SK-N-SH treated with all-trans-retinoic acid at 6 μM for 48 hours (cell line): ENCODE measurements at regions not wholly inside any gene's neighbourhood (a gene's known extent, or its start where the extent isn't known, plus 50 kb on each side); places are given as distances from the start of the nearest gene placed in this dataset.

ENCODE experiments used
- ATAC-seq: fragments of 200-7000 bp; cut with Tn5 transposase; 3 replicates; pipeline ENCODE4 v1.9.1; 2020; ENCODE audit warnings: mild to moderate bottlenecking, moderate library complexity
- ARNTL ChIP-seq: fragments of 450-650 bp; formaldehyde crosslinking; IDR thresholded peaks from 2 replicates; pipeline ENCODE4 v1.5.0; 2020; ENCODE audit warnings: low read depth, mild to moderate bottlenecking, moderate library complexity, borderline replicate concordance
- BACH2 ChIP-seq: fragments of 250-450 bp; sonication (Bioruptor Pico); IDR thresholded peaks from 2 replicates; pipeline ENCODE4 v1.9.0; 2021; ENCODE audit warnings: mild to moderate bottlenecking, borderline replicate concordance
- CSDC2 ChIP-seq: fragments of 250-450 bp; sonication (Bioruptor Pico); IDR thresholded peaks from 2 replicates; pipeline ENCODE4 v1.5.0; 2020; ENCODE audit warnings: mild to moderate bottlenecking, moderate library complexity
- ESRRG ChIP-seq: fragments of 250-450 bp; sonication (Bioruptor Pico); IDR thresholded peaks from 2 replicates; pipeline ENCODE4 v1.6.1; 2021; ENCODE audit warnings: mild to moderate bottlenecking
- GLIS3 ChIP-seq: fragments of 250-450 bp; sonication (Bioruptor Pico); IDR thresholded peaks from 2 replicates; pipeline ENCODE4 v1.5.0; 2020; ENCODE audit warnings: mild to moderate bottlenecking, moderate library complexity
- ISL1 ChIP-seq: fragments of 250-450 bp; sonication (Bioruptor Pico); IDR thresholded peaks from 2 replicates; pipeline ENCODE4 v2.1.2; 2022; ENCODE audit warnings: mild to moderate bottlenecking, moderate library complexity
- OSR1 ChIP-seq: fragments of 250-450 bp; sonication (Bioruptor Pico); IDR thresholded peaks from 2 replicates; pipeline ENCODE4 v1.8.0; 2022; ENCODE audit warnings: moderate library complexity, mild to moderate bottlenecking, inconsistent platforms
- PPARA ChIP-seq: fragments of 250-450 bp; sonication (Bioruptor Pico); IDR thresholded peaks from 2 replicates; pipeline ENCODE4 v1.5.0; 2020; ENCODE audit warnings: mild to moderate bottlenecking, borderline replicate concordance
- TCF4 ChIP-seq: fragments of 250-450 bp; sonication (Bioruptor Pico); IDR thresholded peaks from 2 replicates; pipeline ENCODE4 v1.8.0; 2021; ENCODE audit warnings: mild to moderate bottlenecking, moderate library complexity, borderline replicate concordance
- TOX ChIP-seq: fragments of 250-450 bp; sonication (Bioruptor Pico); IDR thresholded peaks from 2 replicates; pipeline ENCODE4 v1.8.0; 2021; ENCODE audit warnings: mild to moderate bottlenecking, moderate library complexity, borderline replicate concordance
- ZC3H10 ChIP-seq: fragments of 250-450 bp; sonication (Bioruptor Pico); IDR thresholded peaks from 2 replicates; pipeline ENCODE4 v1.5.1; 2021; ENCODE audit warnings: mild to moderate bottlenecking, moderate library complexity
- ZFP3 ChIP-seq: fragments of 250-450 bp; sonication (Bioruptor Pico); IDR thresholded peaks from 2 replicates; pipeline ENCODE4 v1.5.0; 2020; ENCODE audit warnings: mild to moderate bottlenecking, moderate library complexity
- ZFP30 ChIP-seq: fragments of 450-650 bp; formaldehyde crosslinking; IDR thresholded peaks from 2 replicates; pipeline ENCODE4 v1.5.0; 2022; ENCODE audit warnings: mild to moderate bottlenecking, moderate library complexity
- ZNF565 ChIP-seq: fragments of 450-650 bp; formaldehyde crosslinking; conservative IDR thresholded peaks from 2 replicates; pipeline ENCODE4 v1.5.0; 2020; ENCODE audit warnings: low read depth, mild to moderate bottlenecking, moderate library complexity
- ZNF70 ChIP-seq: fragments of 450-650 bp; formaldehyde crosslinking; IDR thresholded peaks from 2 replicates; pipeline ENCODE4 v1.5.0; 2020; ENCODE audit warnings: mild to moderate bottlenecking, moderate library complexity
- ZNF8 ChIP-seq: fragments of 450-650 bp; formaldehyde crosslinking; IDR thresholded peaks from 2 replicates; pipeline ENCODE4 v1.5.0; 2020; ENCODE audit warnings: mild to moderate bottlenecking, moderate library complexity
- TF ChIP-seq, protein P1 (sequence below): fragments of 250-450 bp; sonication (Bioruptor Pico); IDR thresholded peaks from 2 replicates; pipeline ENCODE4 v1.5.1; 2021; ENCODE audit warnings: mild to moderate bottlenecking, moderate library complexity
- TF ChIP-seq, protein P2 (sequence below): fragments of 250-450 bp; sonication (Bioruptor Pico); IDR thresholded peaks from 2 replicates; pipeline ENCODE4 v1.5.0; 2020; ENCODE audit warnings: mild to moderate bottlenecking, moderate library complexity
- TF ChIP-seq, protein P3 (sequence below): fragments of 250-450 bp; sonication (Bioruptor Pico); IDR thresholded peaks from 2 replicates; pipeline ENCODE4 v1.8.0; 2020; ENCODE audit warnings: mild to moderate bottlenecking, moderate library complexity, borderline replicate concordance
- TF ChIP-seq, protein P4 (sequence below): fragments of 250-450 bp; sonication (Bioruptor Pico); IDR thresholded peaks from 2 replicates; pipeline ENCODE4 v1.8.0; 2021; ENCODE audit warnings: low read depth, mild to moderate bottlenecking, moderate library complexity, borderline replicate concordance
- TF ChIP-seq, protein P5 (sequence below): fragments of 250-450 bp; sonication (Bioruptor Pico); IDR thresholded peaks from 2 replicates; pipeline ENCODE4 v1.5.1; 2020; ENCODE audit warnings: low read depth, mild to moderate bottlenecking, moderate library complexity

DNA sequence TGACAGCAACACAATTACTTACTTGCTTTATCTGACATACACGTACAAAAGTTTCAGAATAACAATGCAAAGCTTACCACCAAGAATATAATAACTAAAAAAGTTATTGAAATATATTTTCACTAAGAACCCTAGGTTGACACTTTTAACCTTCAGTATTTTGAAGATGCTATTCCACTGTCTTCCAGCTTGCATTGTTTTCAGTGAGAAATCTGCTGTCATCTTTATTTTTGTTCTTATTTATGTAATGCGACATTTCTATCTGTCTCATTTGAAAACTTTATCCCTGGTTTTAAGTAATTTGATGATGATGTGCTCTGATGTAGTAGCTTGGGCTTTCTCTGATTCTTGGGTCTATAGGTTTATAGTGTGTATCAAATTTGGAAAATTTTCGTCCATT is 165.0 kb upstream of the SMIM21 start:
- no peak for ATAC-seq
- no peak for TF ChIP-seq ESRRG
- TF ChIP-seq ZFP3 (CRISPR knock-in tag): no peak
- TF ChIP-seq ZNF70 (CRISPR knock-in tag): no peak
- no peak for TF ChIP-seq PPARA (CRISPR knock-in tag)
- no peak for TF ChIP-seq ZNF565 (CRISPR knock-in tag)
- TF ChIP-seq OSR1 (CRISPR knock-in tag): no peak
- TF ChIP-seq, protein P1, sequence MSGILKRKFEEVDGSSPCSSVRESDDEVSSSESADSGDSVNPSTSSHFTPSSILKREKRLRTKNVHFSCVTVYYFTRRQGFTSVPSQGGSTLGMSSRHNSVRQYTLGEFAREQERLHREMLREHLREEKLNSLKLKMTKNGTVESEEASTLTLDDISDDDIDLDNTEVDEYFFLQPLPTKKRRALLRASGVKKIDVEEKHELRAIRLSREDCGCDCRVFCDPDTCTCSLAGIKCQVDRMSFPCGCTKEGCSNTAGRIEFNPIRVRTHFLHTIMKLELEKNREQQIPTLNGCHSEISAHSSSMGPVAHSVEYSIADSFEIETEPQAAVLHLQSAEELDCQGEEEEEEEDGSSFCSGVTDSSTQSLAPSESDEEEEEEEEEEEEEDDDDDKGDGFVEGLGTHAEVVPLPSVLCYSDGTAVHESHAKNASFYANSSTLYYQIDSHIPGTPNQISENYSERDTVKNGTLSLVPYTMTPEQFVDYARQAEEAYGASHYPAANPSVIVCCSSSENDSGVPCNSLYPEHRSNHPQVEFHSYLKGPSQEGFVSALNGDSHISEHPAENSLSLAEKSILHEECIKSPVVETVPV (CRISPR knock-in tag): no peak
- no peak for TF ChIP-seq TOX
- no peak for TF ChIP-seq ZFP30
- TF ChIP-seq BACH2 (CRISPR knock-in tag): no peak
- TF ChIP-seq ZNF8 (CRISPR knock-in tag): no peak

DNA sequence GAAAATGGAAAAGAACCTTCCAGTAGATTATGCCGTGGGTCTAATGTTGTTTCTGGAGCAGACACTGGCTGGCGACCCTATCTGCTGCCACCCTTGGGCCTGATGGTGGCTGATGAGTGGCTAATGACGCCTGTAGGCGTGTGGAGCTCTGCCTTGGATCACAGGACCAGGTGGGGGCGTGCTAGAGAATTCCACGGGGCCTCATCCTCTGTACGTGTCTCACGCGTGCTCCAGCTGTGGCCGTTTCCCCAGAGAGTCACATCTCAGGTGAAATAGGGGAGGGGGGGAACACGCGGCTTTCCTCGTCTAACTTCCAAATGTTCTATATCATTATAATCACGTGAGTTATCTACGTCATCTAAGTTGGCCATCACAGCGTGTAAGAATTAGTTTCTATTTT is 160.9 kb upstream of the SMIM21 start:
- TF ChIP-seq, protein P1 (CRISPR knock-in tag): no peak
- TF ChIP-seq ZC3H10 (CRISPR knock-in tag): no peak
- TF ChIP-seq, protein P2, sequence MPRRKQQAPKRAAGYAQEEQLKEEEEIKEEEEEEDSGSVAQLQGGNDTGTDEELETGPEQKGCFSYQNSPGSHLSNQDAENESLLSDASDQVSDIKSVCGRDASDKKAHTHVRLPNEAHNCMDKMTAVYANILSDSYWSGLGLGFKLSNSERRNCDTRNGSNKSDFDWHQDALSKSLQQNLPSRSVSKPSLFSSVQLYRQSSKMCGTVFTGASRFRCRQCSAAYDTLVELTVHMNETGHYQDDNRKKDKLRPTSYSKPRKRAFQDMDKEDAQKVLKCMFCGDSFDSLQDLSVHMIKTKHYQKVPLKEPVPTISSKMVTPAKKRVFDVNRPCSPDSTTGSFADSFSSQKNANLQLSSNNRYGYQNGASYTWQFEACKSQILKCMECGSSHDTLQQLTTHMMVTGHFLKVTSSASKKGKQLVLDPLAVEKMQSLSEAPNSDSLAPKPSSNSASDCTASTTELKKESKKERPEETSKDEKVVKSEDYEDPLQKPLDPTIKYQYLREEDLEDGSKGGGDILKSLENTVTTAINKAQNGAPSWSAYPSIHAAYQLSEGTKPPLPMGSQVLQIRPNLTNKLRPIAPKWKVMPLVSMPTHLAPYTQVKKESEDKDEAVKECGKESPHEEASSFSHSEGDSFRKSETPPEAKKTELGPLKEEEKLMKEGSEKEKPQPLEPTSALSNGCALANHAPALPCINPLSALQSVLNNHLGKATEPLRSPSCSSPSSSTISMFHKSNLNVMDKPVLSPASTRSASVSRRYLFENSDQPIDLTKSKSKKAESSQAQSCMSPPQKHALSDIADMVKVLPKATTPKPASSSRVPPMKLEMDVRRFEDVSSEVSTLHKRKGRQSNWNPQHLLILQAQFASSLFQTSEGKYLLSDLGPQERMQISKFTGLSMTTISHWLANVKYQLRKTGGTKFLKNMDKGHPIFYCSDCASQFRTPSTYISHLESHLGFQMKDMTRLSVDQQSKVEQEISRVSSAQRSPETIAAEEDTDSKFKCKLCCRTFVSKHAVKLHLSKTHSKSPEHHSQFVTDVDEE: no peak
- TF ChIP-seq, protein P3, sequence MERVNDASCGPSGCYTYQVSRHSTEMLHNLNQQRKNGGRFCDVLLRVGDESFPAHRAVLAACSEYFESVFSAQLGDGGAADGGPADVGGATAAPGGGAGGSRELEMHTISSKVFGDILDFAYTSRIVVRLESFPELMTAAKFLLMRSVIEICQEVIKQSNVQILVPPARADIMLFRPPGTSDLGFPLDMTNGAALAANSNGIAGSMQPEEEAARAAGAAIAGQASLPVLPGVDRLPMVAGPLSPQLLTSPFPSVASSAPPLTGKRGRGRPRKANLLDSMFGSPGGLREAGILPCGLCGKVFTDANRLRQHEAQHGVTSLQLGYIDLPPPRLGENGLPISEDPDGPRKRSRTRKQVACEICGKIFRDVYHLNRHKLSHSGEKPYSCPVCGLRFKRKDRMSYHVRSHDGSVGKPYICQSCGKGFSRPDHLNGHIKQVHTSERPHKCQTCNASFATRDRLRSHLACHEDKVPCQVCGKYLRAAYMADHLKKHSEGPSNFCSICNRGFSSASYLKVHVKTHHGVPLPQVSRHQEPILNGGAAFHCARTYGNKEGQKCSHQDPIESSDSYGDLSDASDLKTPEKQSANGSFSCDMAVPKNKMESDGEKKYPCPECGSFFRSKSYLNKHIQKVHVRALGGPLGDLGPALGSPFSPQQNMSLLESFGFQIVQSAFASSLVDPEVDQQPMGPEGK (CRISPR knock-in tag): no peak
- no peak for TF ChIP-seq TOX
- TF ChIP-seq CSDC2 (CRISPR knock-in tag): no peak
- no peak for TF ChIP-seq ZFP3 (CRISPR knock-in tag)
- TF ChIP-seq ZFP30: no peak
- no peak for TF ChIP-seq ZNF565 (CRISPR knock-in tag)
- TF ChIP-seq TCF4 (CRISPR knock-in tag): no peak
- no peak for TF ChIP-seq ESRRG
- no peak for TF ChIP-seq ZNF8 (CRISPR knock-in tag)
- TF ChIP-seq BACH2 (CRISPR knock-in tag): no peak
- TF ChIP-seq, protein P4, sequence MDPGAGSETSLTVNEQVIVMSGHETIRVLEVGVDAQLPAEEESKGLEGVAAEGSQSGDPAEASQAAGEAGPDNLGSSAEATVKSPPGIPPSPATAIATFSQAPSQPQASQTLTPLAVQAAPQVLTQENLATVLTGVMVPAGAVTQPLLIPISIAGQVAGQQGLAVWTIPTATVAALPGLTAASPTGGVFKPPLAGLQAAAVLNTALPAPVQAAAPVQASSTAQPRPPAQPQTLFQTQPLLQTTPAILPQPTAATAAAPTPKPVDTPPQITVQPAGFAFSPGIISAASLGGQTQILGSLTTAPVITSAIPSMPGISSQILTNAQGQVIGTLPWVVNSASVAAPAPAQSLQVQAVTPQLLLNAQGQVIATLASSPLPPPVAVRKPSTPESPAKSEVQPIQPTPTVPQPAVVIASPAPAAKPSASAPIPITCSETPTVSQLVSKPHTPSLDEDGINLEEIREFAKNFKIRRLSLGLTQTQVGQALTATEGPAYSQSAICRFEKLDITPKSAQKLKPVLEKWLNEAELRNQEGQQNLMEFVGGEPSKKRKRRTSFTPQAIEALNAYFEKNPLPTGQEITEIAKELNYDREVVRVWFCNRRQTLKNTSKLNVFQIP (CRISPR knock-in tag): no peak
- no peak for TF ChIP-seq GLIS3 (CRISPR knock-in tag)
- no peak for TF ChIP-seq ISL1 (CRISPR knock-in tag)
- no peak for TF ChIP-seq ZNF70 (CRISPR knock-in tag)
- TF ChIP-seq OSR1 (CRISPR knock-in tag): no peak
- TF ChIP-seq, protein P5, sequence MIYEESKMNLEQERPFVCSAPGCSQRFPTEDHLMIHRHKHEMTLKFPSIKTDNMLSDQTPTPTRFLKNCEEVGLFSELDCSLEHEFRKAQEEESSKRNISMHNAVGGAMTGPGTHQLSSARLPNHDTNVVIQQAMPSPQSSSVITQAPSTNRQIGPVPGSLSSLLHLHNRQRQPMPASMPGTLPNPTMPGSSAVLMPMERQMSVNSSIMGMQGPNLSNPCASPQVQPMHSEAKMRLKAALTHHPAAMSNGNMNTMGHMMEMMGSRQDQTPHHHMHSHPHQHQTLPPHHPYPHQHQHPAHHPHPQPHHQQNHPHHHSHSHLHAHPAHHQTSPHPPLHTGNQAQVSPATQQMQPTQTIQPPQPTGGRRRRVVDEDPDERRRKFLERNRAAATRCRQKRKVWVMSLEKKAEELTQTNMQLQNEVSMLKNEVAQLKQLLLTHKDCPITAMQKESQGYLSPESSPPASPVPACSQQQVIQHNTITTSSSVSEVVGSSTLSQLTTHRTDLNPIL (CRISPR knock-in tag): no peak
- TF ChIP-seq ARNTL (CRISPR knock-in tag): no peak
- no peak for ATAC-seq
